ENCODE measurements at regions not wholly inside any gene's neighbourhood (a gene's known extent, or its start where the extent isn't known, plus 50 kb on each side); places are given as distances from the start of the nearest gene placed in this dataset.

- H3K9me3 ChIP-seq (ENCODE audit: control insufficient read depth, insufficient read depth, low read depth, low read length): no peaks in the 10 kb centered on the region
- no peaks in the 10 kb centered on the region for H3K4me1 ChIP-seq (ENCODE audit: control insufficient read depth, extremely low read depth, insufficient read depth, low read length)
- no peaks in the 10 kb centered on the region for H3K79me2 ChIP-seq (ENCODE audit: control insufficient read depth, insufficient read depth, low read length)
- TF ChIP-seq CTCF (conservative IDR thresholded peaks at IDR 0.05 in 1 of 2, IDR thresholded peaks at IDR 0.05 in 1 of 2; ENCODE audit: low read depth in 1 of 2, low read length in 2 of 2): no peak
- no peak for TF ChIP-seq EZH2 (IDR thresholded peaks at IDR 0.05; ENCODE audit: low read length, missing control alignments)
- H3K36me3 ChIP-seq (ENCODE audit: control insufficient read depth, insufficient read depth, low read length): no peaks in the 10 kb centered on the region
- H3K4me2 ChIP-seq (ENCODE audit: extremely low read depth, insufficient read depth, low read length): no peak overlapping the region
- H3K27ac ChIP-seq (ENCODE audit: insufficient read depth, low read length): no peak overlapping the region
- no peak overlapping the region for H2AFZ ChIP-seq (ENCODE audit: low read length)
- no peak for DNase-seq (ENCODE audit: low read depth in 2 of 2)
- no peak overlapping the region for H3K9ac ChIP-seq (ENCODE audit: insufficient read depth, low read length)
- no peak overlapping the region for H3K4me3 ChIP-seq (replicated peaks in 1 of 4; ENCODE audit: control extremely low read depth in 1 of 4, insufficient read depth in 1 of 4, low read depth in 3 of 4, low read length in 4 of 4)
- H3K27me3 ChIP-seq (ENCODE audit: control insufficient read depth, insufficient read depth, low read length): no peaks in the 10 kb centered on the region
- no peaks in the 10 kb centered on the region for H4K20me1 ChIP-seq (ENCODE audit: control insufficient read depth, extremely low read depth, insufficient read depth, low read length)
Observed at GRCh38 chr12:58995666-58996363, 75.5 kb upstream of the LRIG3 start.

DNA sequence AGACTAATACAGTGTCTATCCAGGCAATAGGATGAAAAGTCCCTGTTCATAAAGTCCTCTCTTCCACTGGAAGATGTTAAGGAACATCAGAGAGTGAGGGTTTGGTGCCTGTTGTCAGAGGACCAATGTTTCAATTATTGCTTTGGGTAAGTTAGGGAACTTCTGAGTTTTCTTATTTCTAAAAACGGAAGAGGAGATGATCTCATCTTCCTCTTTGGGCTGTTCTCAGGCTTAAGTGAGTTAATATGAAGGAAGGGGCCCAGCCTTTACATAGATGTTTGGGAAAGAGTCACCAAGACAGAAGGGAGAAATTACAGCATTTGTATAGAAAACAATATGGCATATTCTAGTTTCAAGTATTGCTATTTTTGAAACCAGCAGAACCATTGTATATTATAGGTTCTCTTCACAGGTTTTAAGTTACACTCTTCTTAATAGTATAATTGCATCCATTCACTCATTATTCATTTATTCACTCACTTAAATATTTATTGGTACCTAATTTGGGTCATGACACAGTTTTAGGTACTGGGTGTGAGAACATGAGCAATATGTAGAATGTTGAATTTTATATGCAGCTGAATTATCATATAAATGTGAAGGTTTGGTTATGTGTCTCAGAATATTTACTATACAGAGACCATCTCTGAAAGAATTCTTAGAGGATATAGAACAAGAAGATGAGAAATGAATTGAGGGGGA, 68.5 kb upstream of the LRIG3 start:
- Histone ChIP-seq H3K79me2 (ENCODE audit: control insufficient read depth, insufficient read depth, low read length) (no peaks in the 10 kb centered on the region), H4K20me1 (ENCODE audit: control insufficient read depth, extremely low read depth, insufficient read depth, low read length) (no peaks in the 10 kb centered on the region), H3K27ac (ENCODE audit: insufficient read depth, low read length) (no peak overlapping the region), H3K4me3 (replicated peaks in 1 of 4; ENCODE audit: control extremely low read depth in 1 of 4, insufficient read depth in 1 of 4, low read depth in 3 of 4, low read length in 4 of 4) (no peak overlapping the region), H3K27me3 (ENCODE audit: control insufficient read depth, insufficient read depth, low read length) (no peaks in the 10 kb centered on the region), H3K4me1 (ENCODE audit: control insufficient read depth, extremely low read depth, insufficient read depth, low read length) (no peaks in the 10 kb centered on the region), H2AFZ (ENCODE audit: low read length) (no peak overlapping the region), H3K9me3 (ENCODE audit: control insufficient read depth, insufficient read depth, low read depth, low read length) (no peaks in the 10 kb centered on the region), H3K36me3 (ENCODE audit: control insufficient read depth, insufficient read depth, low read length) (no peaks in the 10 kb centered on the region), H3K9ac (ENCODE audit: insufficient read depth, low read length) (no peak overlapping the region), H3K4me2 (ENCODE audit: extremely low read depth, insufficient read depth, low read length) (no peak overlapping the region)
- TF ChIP-seq CTCF (conservative IDR thresholded peaks at IDR 0.05 in 1 of 2, IDR thresholded peaks at IDR 0.05 in 1 of 2; ENCODE audit: low read depth in 1 of 2, low read length in 2 of 2): no peak
- TF ChIP-seq EZH2 (IDR thresholded peaks at IDR 0.05; ENCODE audit: low read length, missing control alignments): no peak
- DNase-seq (ENCODE audit: low read depth in 2 of 2): no peak

DNA sequence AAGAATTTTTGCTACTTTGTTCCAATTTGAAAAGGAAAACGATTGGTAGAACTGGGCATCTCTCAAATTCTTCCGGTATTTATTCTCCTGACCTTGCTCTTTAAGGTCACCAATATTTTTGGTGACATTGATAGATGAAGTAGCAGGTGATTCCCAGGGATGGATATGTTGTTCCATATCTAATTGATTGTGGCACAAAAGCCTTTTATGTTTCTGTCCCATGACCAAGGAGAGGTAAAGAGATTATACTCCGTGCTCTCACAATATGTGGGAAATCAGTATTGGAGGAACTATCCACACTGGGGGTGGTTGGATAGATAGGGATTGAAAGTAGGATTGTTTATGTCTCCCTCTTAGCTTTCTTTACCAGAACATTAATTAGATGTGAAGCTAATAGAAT, 61.7 kb upstream of the LRIG3 start:
- Histone ChIP-seq H3K4me1 (ENCODE audit: control insufficient read depth, extremely low read depth, insufficient read depth, low read length) (no peaks in the 10 kb centered on the region), H4K20me1 (ENCODE audit: control insufficient read depth, extremely low read depth, insufficient read depth, low read length) (no peaks in the 10 kb centered on the region), H3K27ac (ENCODE audit: insufficient read depth, low read length) (no peak overlapping the region), H3K36me3 (ENCODE audit: control insufficient read depth, insufficient read depth, low read length) (no peaks in the 10 kb centered on the region), H3K9ac (ENCODE audit: insufficient read depth, low read length) (no peak overlapping the region), H3K9me3 (ENCODE audit: control insufficient read depth, insufficient read depth, low read depth, low read length) (no peaks in the 10 kb centered on the region), H3K4me3 (replicated peaks in 1 of 4; ENCODE audit: control extremely low read depth in 1 of 4, insufficient read depth in 1 of 4, low read depth in 3 of 4, low read length in 4 of 4) (no peak overlapping the region), H3K27me3 (ENCODE audit: control insufficient read depth, insufficient read depth, low read length) (no peaks in the 10 kb centered on the region), H2AFZ (ENCODE audit: low read length) (no peak overlapping the region), H3K79me2 (ENCODE audit: control insufficient read depth, insufficient read depth, low read length) (no peaks in the 10 kb centered on the region), H3K4me2 (ENCODE audit: extremely low read depth, insufficient read depth, low read length) (no peak overlapping the region)
- no peak for TF ChIP-seq EZH2 (IDR thresholded peaks at IDR 0.05; ENCODE audit: low read length, missing control alignments)
- TF ChIP-seq CTCF (conservative IDR thresholded peaks at IDR 0.05 in 1 of 2, IDR thresholded peaks at IDR 0.05 in 1 of 2; ENCODE audit: low read depth in 1 of 2, low read length in 2 of 2): no peak
- DNase-seq (ENCODE audit: low read depth in 2 of 2): no peak
